Activated T-cell treated with anti-CD3 and anti-CD28 coated beads, Interleukin-2, amount 50 U/mL, for 1 hour (primary cell): ENCODE measurements at regions not wholly inside any gene's neighbourhood (a gene's known extent, or its start where the extent isn't known, plus 50 kb on each side); places are given as distances from the start of the nearest gene placed in this dataset.
A peak's percentile ranks its signal among the peaks of the same experiment; 100 is the strongest.
"Not testable (repeated sequence)": the region's sequence is repeated elsewhere in the genome, so short reads cannot be mapped to it uniquely, and the experiment has no call there.

Experiments
- DNase-seq: peaks from one replicate; pipeline ENCODE4 v3.0.0-alpha.2; 2020

- no peak for DNase-seq
Measured at GRCh38 chr6:6483733-6484132, 104.8 kb upstream of the LY86 start.

- DNase-seq = no peak
Measured at GRCh38 chr6:6484681-6485080, 103.8 kb upstream of the LY86 start.

GRCh38 chr6:6486595-6486994 is 101.9 kb upstream of the LY86 start:
- DNase-seq = no peak

GRCh38 chr6:6491761-6492160 is 96.8 kb upstream of the LY86 start:
- DNase-seq = no peak

GRCh38 chr6:6492675-6493074 is 95.8 kb upstream of the LY86 start:
- DNase-seq = no peak

- DNase-seq = not testable (repeated sequence)
Measured at GRCh38 chr6:6494139-6494538, 94.4 kb upstream of the LY86 start.

GRCh38 chr6:6494677-6495076 is 93.8 kb upstream of the LY86 start:
- no peak for DNase-seq

- no peak for DNase-seq
Measured at GRCh38 chr6:6495851-6496250, 92.7 kb upstream of the LY86 start.

GRCh38 chr6:6497541-6497940 is 91.0 kb upstream of the LY86 start:
- no peak for DNase-seq

- DNase-seq = no peak
Measured at GRCh38 chr6:6497976-6498375, 90.5 kb upstream of the LY86 start.

GRCh38 chr6:6503191-6503590 is 85.3 kb upstream of the LY86 start:
- no peak for DNase-seq

GRCh38 chr6:6505111-6505510 is 83.4 kb upstream of the LY86 start:
- DNase-seq = no peak

- DNase-seq = no peak
Measured at GRCh38 chr6:6508643-6509042, 79.9 kb upstream of the LY86 start.

GRCh38 chr6:6509284-6509683 is 79.2 kb upstream of the LY86 start:
- DNase-seq = no peak

- DNase-seq = no peak
Measured at GRCh38 chr6:6512711-6513110, 75.8 kb upstream of the LY86 start.

GRCh38 chr6:6515691-6516607 is 72.6 kb upstream of the LY86 start:
- peak; percentile 44 for DNase-seq

GRCh38 chr6:6516666-6517458 is 71.7 kb upstream of the LY86 start:
- DNase-seq = no peak

GRCh38 chr6:6518631-6519427 is 69.7 kb upstream of the LY86 start:
- no peak for DNase-seq

GRCh38 chr6:6521961-6522482 is 66.5 kb upstream of the LY86 start:
- no peak for DNase-seq

GRCh38 chr6:6522709-6523108 is 65.8 kb upstream of the LY86 start:
- no peak for DNase-seq

GRCh38 chr6:6524951-6525350 is 63.6 kb upstream of the LY86 start:
- no peak for DNase-seq

GRCh38 chr6:6525933-6526332 is 62.6 kb upstream of the LY86 start:
- no peak for DNase-seq

- no peak for DNase-seq
Measured at GRCh38 chr6:6529275-6529674, 59.2 kb upstream of the LY86 start.
